ENCODE measurements at regions not wholly inside any gene's neighbourhood (a gene's known extent, or its start where the extent isn't known, plus 50 kb on each side); places are given as distances from the start of the nearest gene placed in this dataset.

- TF ChIP-seq ZFAT (CRISPR knock-in tag; conservative IDR thresholded peaks at IDR 0.05), result no peak
- no peak for TF ChIP-seq ZNF510 (CRISPR knock-in tag; IDR thresholded peaks at IDR 0.05; ENCODE audit: low read depth)
- no peak for TF ChIP-seq CHD2 (IDR thresholded peaks at IDR 0.05; ENCODE audit: low read depth, low read length)
These were observed 764.9 kb downstream of the DSC3 start for GRCh38 chr18:30277676-30278075.
